KG1 (cell line): ENCODE measurements at regions not wholly inside any gene's neighbourhood (a gene's known extent, or its start where the extent isn't known, plus 50 kb on each side); places are given as distances from the start of the nearest gene placed in this dataset.

Experiments used
- DNase-seq: peaks from one replicate; lab custom pipeline; 2025; lab: John Stamatoyannopoulos, UW

GRCh38 chr14:29459969-29460560 lies 467.6 kb downstream of the PRKD1 start:
- no peak for DNase-seq

- DNase-seq = no peak
Measured at GRCh38 chr14:29461101-29461500, 466.5 kb downstream of the PRKD1 start.

GRCh38 chr14:29461506-29461905 lies 466.1 kb downstream of the PRKD1 start:
- DNase-seq = no peak

- no peak for DNase-seq
Measured at GRCh38 chr14:29462321-29462720, 465.3 kb downstream of the PRKD1 start.

- no peak for DNase-seq
Measured at GRCh38 chr14:29462772-29463171, 464.9 kb downstream of the PRKD1 start.

GRCh38 chr14:29463727-29464395 lies 463.8 kb downstream of the PRKD1 start:
- no peak for DNase-seq

GRCh38 chr14:29465095-29465494 lies 462.6 kb downstream of the PRKD1 start:
- no peak for DNase-seq

GRCh38 chr14:29475641-29476040 lies 452.0 kb downstream of the PRKD1 start:
- DNase-seq = no peak

GRCh38 chr14:29486132-29486531 lies 441.5 kb downstream of the PRKD1 start:
- DNase-seq = no peak

GRCh38 chr14:29489911-29490425 lies 437.7 kb downstream of the PRKD1 start:
- DNase-seq = no peak

- no peak for DNase-seq
Measured at GRCh38 chr14:29493849-29494248, 433.8 kb downstream of the PRKD1 start.

- no peak for DNase-seq
Measured at GRCh38 chr14:29494312-29494711, 433.3 kb downstream of the PRKD1 start.

- DNase-seq = no peak
Measured at GRCh38 chr14:29503903-29504302, 423.7 kb downstream of the PRKD1 start.

- DNase-seq = no peak
Measured at GRCh38 chr14:29518335-29518734, 409.3 kb downstream of the PRKD1 start.

GRCh38 chr14:29521526-29522137 lies 406.0 kb downstream of the PRKD1 start:
- DNase-seq = no peak
